DMS153 treated with DMSO at 0.1 percent for 48 hours (cell line): ENCODE measurements at regions not wholly inside any gene's neighbourhood (a gene's known extent, or its start where the extent isn't known, plus 50 kb on each side); places are given as distances from the start of the nearest gene placed in this dataset.

Source experiments
- DNase-seq: peaks from one replicate; lab custom pipeline; 2025; ENCODE audit not compliant: unreplicated experiment; lab: John Stamatoyannopoulos, UW

DNA sequence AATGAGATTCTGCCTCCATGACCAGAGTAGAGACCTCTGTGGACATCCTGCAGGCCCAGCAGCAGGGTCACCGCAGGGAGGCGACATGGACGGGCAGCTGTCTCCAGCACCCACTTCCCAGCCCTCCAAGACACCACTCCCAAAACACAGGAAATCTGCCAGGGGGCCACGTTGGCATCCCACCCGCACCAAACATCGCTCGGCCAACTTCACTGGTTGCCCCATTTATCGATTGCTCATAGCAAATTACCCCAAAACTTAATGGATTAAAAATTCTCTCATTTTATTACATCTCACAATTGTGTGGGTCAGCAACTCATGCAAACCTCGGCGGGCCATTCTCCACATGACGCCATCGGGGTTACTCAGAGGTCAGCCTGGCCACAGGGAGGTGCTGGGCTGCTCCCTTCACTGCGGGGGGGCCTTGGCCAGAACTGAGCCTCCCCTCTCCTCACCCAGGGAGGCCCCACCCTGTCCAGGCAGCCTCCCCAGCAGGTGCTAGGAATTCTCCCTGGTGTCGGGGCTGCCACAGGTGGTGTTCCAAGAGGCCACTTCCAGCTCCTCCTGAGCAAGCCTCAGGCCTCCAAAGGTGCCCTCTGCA is 420.7 kb upstream of the MYT1L start:
- no peak for DNase-seq

DNA sequence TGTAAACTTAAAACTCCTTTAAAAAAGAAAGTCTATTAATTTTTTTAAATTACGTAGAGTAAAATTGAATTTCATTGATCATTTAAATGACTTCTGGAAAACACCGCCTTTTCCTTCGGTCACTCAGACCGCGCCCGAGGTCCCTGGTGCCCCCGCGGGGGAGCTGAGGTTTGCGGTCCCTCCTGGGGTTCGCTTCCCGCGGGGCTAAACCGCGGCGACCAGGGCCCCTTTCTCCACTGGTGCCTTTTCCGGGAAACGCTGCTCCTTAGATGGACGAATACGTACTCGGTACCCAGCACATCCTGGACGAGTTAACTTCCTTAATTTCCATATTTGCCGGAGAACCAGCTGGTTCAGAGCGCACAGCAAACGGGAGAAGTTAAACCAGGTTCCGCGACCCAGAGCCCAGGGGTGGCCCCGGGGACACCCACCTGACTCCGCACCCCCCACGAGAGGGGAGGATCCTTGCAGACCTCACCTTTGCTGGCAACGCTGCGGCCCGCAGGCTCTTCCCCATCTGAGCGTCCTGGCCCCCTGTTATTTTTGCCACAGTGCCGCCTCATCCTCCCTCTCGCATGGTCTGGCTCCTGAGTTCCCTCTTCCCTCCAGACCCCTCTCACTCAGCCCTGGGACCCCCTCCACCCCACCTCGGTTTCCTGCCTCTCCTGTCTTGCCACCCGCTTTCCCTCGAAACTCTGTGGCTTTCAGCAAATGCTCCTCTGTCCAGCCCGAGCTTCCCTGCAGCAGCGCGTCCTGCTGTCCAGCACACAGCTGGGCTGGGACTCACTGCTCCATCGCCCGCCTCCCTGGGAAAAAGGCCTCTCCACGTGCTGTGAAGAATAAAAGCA is 420.0 kb upstream of the MYT1L start:
- no peak for DNase-seq

DNA sequence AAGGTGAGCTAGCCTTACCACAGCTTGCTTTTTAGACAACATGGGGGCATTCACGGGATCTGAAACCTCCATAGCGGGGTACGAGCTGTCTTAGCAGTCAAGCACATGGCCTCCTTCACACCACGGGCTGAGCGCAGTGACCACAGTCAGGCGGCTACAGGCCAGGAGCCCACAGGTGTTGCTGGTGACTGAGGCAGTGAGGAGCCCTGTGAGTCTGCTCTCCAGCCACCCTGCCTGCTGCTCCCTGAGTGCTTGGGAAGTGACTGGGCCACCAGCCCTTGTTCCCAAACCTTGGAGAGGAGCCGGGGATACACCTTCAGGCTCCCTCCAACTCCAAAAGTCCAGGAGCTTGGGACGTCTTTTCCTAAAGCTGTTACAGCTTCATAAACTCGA is 418.1 kb upstream of the MYT1L start:
- no peak for DNase-seq

DNA sequence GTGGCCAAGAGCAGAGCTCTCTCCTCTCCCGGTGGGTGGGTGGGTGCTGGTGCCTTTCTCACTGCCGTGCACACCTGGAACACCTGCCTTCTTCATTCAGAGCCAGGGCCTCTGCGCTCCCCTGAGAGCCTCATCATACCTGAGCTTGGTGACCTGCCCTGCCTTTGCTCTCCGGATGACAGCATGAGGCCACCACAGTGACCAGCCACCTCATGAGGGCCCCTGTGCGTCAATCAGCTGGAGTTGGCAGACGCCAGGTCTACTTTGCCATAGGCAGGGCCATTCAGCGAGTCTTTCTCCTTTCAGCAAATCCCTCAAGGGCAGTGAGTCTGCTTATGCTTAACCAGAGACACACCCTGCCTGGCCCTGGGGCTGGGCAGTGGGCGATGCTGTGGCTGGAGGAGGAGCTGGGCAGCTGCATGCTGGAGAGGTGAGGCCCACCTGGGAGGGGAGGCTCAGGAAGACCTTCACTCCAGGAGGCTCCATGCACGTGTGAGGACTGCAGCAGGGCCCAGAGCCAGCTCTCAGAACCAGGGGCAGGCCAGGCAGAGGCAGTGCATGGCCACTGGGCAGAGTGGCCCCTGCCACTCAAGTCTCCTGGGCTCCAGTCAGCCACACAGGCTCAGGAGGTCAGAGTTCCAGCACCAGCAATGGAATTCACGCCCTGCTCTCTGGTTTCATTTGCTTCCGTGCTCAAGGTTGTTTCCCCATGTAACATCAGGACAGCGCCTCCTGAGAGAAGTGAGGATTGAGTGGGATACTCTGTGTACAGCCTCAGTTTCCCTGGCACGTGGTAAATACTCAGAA is 417.5 kb upstream of the MYT1L start:
- no peak for DNase-seq

DNA sequence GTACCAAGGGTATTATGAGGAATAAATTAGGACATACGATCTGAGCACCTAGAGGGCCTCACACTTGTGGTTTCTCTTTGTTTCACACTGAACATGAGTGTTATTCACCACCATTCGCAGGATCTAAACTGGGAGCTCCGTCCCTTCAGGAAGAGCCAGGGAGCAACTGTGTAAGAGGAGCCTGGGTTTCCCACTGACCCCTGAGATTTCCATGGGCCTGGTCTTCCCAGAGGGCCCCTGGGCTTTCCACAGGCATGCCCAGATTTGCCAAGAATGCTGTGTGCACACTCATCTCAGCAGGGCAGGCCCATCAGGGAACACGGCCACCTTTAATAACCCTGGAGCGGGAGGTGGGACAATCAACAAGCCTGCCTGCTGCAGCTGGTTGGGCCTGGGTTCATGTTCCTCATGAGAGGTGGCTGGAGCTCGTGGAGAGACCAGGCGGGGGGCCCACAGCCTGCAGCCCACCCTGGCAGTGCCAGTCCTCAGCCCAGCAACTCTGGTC is 416.8 kb upstream of the MYT1L start:
- peak; percentile 44 for DNase-seq

DNA sequence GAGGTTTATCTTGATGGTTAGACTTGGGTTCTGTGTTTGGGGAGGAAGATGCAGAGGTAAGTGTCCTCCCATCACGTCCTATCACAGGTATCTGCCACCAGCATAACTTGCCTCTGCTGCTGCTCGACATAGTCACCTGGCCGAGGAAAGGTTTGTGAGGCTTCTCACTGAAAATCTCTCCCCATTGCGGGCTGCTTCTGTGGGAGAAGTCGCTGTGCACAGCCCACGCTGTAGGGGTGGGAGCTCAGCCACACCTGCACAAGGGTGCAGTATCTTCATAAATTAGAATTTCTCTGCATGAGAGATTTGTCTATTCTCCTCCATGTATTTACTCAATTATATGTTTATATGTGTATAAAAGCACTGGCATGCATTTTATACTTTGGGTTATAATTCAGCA is 415.7 kb upstream of the MYT1L start:
- no peak for DNase-seq

DNA sequence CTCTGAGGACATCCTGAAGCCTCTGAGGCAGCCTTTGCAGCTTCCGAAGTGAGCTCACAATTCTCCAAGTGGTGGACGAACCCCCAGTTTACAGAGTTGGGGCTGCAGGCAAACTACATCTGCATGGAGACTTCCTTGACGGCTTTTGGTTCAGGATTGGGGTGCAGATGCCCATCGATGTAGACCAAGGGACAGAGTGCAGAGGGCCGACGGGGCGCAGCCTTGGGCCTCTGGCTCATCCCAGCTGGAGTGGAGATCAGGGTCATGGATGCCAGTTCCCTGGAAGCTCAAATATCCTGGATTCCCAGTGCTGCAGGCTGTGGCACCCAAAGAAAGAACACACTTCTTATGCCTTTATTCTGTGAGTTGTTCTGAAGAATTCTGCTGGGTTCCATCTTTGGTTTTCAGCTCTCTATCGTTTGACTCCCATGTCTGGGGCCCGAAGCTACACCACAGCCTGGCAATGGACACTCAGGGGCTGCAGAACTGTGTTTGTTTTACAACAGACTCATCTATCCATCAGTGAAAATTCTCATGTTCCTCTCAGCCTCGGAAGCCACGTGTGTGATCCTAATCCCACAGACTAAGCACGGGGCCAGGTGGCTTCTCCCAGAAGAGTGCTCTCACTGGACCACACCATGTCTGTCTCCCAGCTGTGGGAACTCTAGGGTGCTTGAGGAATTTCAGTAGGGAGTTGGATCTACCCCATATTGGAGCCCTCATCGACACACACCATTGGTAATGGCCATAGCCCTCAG is 414.1 kb upstream of the MYT1L start:
- DNase-seq, result no peak

DNA sequence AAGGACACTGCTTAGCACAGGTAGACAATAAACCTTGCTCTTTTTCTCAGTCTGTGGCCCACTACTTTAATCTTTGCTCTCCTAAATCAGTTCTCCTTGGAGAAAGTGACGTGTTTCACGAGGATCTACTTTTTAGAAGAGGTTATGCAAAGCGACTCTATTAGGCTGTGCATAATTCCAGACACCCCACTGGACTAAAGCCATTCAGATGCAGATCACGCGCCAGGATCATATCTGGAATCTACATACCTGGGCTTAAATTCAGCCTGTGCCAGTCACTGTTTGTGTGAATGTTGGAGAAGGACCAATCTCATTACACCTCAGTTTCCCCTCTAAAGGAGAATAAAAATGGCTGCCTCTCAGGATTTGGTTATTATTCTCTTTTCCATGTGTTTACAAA is 413.0 kb upstream of the MYT1L start:
- DNase-seq, result no peak

DNA sequence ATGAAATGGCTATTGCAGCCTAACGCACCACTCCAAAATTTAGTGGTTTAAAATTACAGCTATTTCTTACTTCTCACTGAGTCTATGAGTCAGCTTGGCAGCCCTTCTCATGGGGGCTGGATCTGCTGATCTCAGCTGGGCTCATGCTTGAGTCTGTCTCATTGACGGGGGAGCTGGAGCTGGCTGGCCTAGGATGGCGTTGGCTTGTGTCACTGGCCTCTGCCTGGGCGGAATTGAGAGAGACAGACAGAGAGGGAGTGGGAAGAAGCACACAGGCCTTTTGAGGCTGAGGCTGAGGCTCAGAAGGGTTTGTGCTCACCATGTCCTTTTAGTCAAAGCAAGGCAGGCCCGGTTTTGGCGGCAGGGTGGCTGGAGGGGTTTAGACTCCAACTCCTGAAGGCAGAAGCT is 412.1 kb upstream of the MYT1L start:
- DNase-seq, result no peak

DNA sequence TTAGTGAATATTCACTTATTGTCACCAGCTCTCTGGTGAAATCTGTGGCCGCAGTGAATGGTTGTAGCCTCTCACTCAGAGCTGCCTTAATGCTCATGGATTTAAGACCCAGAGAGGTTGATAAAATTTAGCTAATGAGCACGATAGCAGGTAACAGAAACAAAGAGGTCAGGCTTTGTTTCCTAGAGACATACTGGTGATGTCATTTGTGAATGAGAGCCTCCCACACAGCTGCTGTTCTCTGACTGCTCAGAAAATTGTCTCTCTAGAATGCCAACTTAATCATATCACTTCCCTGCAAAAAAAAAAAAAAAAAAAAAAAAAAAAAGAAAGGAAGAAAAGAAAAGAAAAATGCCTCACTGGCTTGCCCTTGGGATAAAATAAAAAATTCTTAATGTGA is 411.7 kb upstream of the MYT1L start:
- no peak for DNase-seq

DNA sequence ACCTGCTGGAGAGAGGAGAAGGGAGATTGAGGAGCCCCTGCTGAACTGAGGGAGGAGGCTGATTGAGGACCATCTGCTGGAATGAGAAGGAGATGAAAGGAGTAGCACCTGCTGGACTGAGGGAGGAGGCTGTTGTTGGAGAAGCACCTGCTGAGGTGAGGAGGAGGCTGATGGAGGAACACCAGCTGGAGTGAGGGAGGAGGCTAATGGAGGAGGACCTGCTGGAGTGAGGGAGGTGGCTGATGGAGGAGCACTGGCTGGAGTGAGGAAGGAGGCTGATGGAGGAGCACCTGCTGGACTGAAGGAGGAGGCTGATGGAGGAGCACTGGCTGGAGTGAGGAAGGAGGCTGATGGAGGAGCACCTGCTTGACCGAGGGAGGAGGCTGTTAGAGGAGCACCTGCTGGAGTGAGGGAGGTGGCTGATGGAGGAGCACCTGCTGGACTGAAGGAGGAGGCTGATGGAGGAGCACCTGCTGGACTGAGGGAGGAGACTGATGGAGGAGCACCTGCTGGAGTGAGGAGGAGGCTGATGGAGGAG is 409.2 kb upstream of the MYT1L start:
- no peak for DNase-seq

DNA sequence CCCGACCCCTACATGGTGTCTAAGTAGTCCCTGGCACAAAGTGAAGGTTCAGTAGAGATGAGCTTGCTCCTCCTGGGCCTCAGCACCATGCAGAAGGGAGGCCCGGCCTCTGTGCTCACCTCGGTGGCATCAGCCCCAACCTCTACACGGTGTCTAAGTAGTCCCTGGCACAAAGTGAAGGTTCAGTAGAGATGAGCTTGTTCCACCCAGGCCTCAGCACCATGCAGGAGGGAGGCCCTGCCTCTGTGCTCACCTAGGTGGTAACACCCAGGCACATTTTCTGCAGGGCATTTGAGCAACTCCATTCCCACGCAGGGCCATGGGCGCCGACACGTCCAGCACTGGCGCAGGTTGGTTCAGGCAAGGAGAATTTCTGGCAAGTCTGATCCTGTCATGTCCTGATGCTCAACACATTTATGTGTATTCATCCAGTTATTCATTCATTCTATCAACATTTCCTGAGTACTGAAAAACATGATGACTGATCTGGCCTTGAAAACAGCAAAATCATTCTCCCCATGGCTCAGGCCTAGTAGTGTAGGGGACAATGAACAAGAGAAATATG is 408.2 kb upstream of the MYT1L start:
- no peak for DNase-seq

DNA sequence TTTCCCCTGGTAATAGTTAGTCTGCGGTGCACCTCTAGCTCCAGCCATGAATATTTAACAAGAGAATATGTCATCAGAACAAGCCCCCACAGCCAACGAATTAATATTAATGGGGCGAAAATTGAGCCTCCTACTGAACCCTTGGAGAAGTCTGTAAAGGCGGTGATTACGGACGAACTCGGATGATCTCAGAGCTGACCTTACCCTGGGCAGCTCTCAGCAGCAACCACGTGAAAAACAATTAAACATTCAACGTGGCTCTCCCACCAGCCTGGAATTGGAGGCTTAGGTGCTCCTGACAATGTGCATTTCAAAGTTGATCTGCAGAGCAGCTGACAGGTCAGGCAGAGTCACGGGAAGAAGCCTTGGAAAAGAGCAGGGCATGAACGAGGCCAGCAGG is 407.6 kb upstream of the MYT1L start:
- no peak for DNase-seq

DNA sequence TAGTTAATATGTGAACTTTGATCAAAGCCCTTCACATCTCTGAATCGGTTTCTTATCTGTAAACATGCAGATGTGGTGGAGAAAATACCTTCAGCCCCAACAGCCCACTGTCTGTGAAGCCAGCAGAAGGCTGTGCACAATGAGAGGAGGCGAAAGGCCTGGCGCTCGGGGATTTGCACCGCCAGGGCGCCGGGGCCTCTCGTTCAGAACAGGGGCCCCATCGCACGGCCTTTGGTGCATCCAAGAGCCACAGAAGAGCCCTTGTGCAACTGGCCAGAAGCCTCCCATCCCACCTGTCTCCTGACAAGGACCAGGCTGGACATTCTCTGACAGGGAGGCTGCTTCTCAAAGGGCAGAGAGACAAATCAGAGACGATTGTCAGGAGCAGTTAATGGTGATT is 407.2 kb upstream of the MYT1L start:
- DNase-seq, result no peak

DNA sequence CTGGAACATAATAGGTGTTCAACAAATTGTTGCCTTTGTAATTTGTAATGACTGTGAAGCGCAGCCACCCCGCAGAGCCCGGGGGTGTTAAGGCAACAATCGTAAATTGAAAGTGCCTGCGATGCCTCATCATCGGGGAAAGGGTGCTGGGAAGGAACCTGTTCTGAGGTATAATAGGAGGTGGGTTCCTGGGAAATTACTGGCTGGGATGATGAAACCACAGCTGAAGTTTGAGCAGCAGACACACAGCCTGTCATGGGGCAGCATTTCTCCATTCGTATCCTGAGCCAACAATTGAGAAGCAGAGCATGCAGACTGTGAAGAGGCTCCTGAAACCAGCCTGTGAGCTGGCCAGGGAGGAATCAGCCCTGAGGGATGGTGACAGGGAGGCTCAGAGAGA is 404.0 kb upstream of the MYT1L start:
- DNase-seq, result no peak

DNA sequence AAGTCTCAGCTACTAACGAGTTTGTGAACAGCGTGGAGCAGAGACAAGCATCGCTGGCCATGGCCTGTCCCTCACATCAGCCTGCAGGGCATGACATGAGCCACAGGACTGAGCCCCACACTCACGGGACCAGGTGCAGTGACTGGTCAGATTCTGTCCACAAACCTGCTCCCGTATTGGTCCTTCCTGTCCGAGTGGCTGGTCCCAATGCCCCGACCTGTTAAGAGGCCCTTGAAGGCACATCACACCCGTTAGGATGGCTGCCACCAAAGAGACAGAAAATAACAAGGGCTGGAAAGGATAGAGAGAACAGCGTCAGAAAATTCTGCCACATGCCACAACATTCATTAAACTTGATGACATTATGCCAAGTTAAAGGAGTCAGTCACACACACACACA is 403.2 kb upstream of the MYT1L start:
- no peak for DNase-seq

DNA sequence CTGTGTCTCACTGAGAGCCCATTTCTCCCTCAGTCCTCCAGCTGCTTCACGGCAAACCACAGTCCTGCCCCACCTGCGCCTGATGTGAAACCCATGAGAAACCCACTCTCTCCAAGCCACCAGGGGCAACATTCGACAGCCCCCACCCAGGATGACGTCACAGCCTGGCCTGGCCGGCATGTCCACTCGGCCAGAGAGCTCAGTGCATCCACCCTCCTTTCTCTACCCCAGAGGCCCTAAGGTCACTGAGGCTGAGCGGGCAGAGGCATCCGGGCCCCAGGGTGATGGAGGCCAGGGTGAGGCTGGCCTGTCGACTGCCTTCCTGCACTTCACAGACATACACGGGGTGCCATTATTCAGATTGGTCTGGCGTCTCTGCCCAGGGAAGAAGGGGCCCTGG is 402.7 kb upstream of the MYT1L start:
- no peak for DNase-seq

DNA sequence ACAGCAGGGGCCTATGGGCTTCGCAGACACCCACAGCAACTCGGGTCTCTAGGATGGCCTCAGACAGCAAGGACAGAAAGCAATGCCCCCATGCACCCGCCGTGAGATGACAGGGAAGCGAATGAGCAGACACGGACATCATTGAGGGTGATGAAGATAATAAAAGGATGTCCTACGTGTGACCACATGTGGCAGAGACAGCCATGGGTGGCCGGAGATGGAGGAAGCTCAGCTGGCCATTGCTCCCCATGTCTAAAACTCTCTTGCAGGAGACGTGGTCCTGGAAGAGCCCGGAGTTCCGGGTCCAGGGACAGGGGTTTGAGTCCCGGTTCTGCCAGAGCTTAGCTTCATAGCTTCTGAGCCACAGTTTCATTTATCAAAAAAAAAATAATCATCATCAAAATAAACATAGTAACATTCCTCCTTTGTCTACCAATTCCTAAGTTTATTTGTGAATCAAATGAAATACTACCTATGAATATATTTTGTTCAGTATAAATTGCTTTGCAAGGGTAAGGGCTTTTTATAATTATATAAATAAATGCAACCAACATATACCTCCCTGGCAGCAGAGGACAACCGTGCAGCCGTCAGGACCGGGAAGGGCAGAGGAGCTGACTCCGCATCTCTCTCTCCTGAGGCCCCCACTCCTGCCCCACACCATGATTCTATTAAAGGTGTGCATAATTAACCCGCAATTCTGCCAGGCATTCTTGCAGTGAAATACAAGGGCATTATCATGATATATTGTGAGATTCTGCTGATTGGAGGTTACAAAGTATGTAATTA is 401.4 kb upstream of the MYT1L start:
- DNase-seq, result no peak

DNA sequence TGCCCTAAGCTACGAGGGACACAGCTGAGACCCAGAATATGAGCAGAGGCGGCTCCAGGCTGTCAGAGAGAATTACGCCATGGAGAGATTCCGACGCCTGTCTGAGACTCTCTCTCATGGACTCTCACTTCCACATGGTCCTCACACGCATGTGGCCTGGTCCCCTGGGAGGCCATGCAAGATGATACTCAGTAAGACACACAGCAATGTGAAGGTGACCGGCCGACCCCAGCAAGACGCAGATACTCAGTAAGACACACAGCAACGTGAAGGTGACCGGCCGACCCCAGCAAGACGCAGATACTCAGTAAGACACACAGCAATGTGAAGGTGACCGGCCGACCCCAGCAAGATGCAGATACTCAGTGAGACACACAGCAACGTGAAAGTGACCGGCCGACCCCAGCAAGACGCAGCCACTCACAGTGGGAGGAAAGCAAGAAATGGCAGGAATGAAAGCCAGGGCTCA is 400.8 kb upstream of the MYT1L start:
- DNase-seq, result no peak
